ENCODE measurements at regions not wholly inside any gene's neighbourhood (a gene's known extent, or its start where the extent isn't known, plus 50 kb on each side); places are given as distances from the start of the nearest gene placed in this dataset.

GRCh38 chr9:25816439-25816838 is 138.2 kb upstream of the TUSC1 start (continued):
- TF ChIP-seq, protein P1, sequence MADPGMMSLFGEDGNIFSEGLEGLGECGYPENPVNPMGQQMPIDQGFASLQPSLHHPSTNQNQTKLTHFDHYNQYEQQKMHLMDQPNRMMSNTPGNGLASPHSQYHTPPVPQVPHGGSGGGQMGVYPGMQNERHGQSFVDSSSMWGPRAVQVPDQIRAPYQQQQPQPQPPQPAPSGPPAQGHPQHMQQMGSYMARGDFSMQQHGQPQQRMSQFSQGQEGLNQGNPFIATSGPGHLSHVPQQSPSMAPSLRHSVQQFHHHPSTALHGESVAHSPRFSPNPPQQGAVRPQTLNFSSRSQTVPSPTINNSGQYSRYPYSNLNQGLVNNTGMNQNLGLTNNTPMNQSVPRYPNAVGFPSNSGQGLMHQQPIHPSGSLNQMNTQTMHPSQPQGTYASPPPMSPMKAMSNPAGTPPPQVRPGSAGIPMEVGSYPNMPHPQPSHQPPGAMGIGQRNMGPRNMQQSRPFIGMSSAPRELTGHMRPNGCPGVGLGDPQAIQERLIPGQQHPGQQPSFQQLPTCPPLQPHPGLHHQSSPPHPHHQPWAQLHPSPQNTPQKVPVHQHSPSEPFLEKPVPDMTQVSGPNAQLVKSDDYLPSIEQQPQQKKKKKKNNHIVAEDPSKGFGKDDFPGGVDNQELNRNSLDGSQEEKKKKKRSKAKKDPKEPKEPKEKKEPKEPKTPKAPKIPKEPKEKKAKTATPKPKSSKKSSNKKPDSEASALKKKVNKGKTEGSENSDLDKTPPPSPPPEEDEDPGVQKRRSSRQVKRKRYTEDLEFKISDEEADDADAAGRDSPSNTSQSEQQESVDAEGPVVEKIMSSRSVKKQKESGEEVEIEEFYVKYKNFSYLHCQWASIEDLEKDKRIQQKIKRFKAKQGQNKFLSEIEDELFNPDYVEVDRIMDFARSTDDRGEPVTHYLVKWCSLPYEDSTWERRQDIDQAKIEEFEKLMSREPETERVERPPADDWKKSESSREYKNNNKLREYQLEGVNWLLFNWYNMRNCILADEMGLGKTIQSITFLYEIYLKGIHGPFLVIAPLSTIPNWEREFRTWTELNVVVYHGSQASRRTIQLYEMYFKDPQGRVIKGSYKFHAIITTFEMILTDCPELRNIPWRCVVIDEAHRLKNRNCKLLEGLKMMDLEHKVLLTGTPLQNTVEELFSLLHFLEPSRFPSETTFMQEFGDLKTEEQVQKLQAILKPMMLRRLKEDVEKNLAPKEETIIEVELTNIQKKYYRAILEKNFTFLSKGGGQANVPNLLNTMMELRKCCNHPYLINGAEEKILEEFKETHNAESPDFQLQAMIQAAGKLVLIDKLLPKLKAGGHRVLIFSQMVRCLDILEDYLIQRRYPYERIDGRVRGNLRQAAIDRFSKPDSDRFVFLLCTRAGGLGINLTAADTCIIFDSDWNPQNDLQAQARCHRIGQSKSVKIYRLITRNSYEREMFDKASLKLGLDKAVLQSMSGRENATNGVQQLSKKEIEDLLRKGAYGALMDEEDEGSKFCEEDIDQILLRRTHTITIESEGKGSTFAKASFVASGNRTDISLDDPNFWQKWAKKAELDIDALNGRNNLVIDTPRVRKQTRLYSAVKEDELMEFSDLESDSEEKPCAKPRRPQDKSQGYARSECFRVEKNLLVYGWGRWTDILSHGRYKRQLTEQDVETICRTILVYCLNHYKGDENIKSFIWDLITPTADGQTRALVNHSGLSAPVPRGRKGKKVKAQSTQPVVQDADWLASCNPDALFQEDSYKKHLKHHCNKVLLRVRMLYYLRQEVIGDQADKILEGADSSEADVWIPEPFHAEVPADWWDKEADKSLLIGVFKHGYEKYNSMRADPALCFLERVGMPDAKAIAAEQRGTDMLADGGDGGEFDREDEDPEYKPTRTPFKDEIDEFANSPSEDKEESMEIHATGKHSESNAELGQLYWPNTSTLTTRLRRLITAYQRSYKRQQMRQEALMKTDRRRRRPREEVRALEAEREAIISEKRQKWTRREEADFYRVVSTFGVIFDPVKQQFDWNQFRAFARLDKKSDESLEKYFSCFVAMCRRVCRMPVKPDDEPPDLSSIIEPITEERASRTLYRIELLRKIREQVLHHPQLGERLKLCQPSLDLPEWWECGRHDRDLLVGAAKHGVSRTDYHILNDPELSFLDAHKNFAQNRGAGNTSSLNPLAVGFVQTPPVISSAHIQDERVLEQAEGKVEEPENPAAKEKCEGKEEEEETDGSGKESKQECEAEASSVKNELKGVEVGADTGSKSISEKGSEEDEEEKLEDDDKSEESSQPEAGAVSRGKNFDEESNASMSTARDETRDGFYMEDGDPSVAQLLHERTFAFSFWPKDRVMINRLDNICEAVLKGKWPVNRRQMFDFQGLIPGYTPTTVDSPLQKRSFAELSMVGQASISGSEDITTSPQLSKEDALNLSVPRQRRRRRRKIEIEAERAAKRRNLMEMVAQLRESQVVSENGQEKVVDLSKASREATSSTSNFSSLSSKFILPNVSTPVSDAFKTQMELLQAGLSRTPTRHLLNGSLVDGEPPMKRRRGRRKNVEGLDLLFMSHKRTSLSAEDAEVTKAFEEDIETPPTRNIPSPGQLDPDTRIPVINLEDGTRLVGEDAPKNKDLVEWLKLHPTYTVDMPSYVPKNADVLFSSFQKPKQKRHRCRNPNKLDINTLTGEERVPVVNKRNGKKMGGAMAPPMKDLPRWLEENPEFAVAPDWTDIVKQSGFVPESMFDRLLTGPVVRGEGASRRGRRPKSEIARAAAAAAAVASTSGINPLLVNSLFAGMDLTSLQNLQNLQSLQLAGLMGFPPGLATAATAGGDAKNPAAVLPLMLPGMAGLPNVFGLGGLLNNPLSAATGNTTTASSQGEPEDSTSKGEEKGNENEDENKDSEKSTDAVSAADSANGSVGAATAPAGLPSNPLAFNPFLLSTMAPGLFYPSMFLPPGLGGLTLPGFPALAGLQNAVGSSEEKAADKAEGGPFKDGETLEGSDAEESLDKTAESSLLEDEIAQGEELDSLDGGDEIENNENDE (IDR thresholded peaks at IDR 0.05; ENCODE audit: insufficient replicate concordance, low read length) = no peak
- TF ChIP-seq KDM1A (IDR thresholded peaks at IDR 0.05; ENCODE audit: borderline replicate concordance, low read length) = no peak
- no peak for TF ChIP-seq SUZ12 (IDR thresholded peaks at IDR 0.05; ENCODE audit: low read length)
- no peak for TF ChIP-seq TBP (IDR thresholded peaks at IDR 0.05; ENCODE audit: low read depth, low read length)
- TF ChIP-seq SAP30 (IDR thresholded peaks at IDR 0.05; ENCODE audit: insufficient read depth, insufficient replicate concordance, low read length) = no peak
- no peak for TF ChIP-seq EZH2 (IDR thresholded peaks at IDR 0.05; ENCODE audit: low read depth, low read length, severe bottlenecking)
- TF ChIP-seq KDM4A (IDR thresholded peaks at IDR 0.05; ENCODE audit: low read depth, low read length, severe bottlenecking) = no peak
- TF ChIP-seq RAD21 (IDR thresholded peaks at IDR 0.05 in 1 of 2, conservative IDR thresholded peaks at IDR 0.05 in 1 of 2; ENCODE audit: low read depth in 2 of 2, low read length in 2 of 2) = no peak
- TF ChIP-seq CTBP2 (IDR thresholded peaks at IDR 0.05; ENCODE audit: borderline replicate concordance, insufficient read depth, insufficient read length, low read length) = no peak
- TF ChIP-seq SIN3A (conservative IDR thresholded peaks at IDR 0.05 in 1 of 2, IDR thresholded peaks at IDR 0.05 in 1 of 2; ENCODE audit: low read depth in 1 of 2, low read length in 2 of 2) = no peak
- no peak for TF ChIP-seq TAF7 (optimal IDR thresholded peaks at IDR 0.05; ENCODE audit: borderline replicate concordance, low read depth, low read length)
